Body of pancreas (tissue), 4 donors: ENCODE measurements at regions not wholly inside any gene's neighbourhood (a gene's known extent, or its start where the extent isn't known, plus 50 kb on each side); places are given as distances from the start of the nearest gene placed in this dataset.

Experiments used
- ATAC-seq: fragments of 150-250 bp; one replicate; pipeline ENCODE4 v1.9.1; 2016
- DNase-seq, 4 donors: peaks; one replicate each; pipeline ENCODE4 v3.0.0-alpha.2; 2019
- H3K27ac ChIP-seq, 4 donors: fragments of 200-600 bp; sonication (generic); 1 replicate in 3 of 4; 2 replicates in 1 of 4; pipeline versions ENCODE4 v1.5.1 to v1.6.1; 2016 to 2019; ENCODE audit warnings: mild to moderate bottlenecking in 1 of 4, mixed read lengths in 1 of 4, moderate library complexity in 1 of 4
- H3K27me3 ChIP-seq, 2 donors: fragments of 200-600 bp; sonication (generic); one replicate each; pipeline ENCODE4 v1.6.0; 2016; ENCODE audit warnings: mild to moderate bottlenecking in 1 of 2
- H3K36me3 ChIP-seq, 2 donors: fragments of 200-600 bp; sonication (generic); replicated peaks in 1 of 2; 2 replicates each; pipeline ENCODE4 v1.5.1; 2016; ENCODE audit warnings: low read depth in 2 of 2; ENCODE audit not compliant: insufficient read depth in 1 of 2
- H3K4me1 ChIP-seq: fragments of 200-600 bp; sonication (generic); one replicate; pipeline ENCODE4 v1.6.0; 2016
- H3K4me3 ChIP-seq, 2 donors: fragments of 200-600 bp; sonication (generic); 1 replicate in 1 of 2; 2 replicates in 1 of 2; pipeline ENCODE4 v1.5.1; 2016 to 2019
- H3K9me3 ChIP-seq, 3 donors: fragments of 200-600 bp; sonication (generic); 1 replicate in 2 of 3; 2 replicates in 1 of 3; pipeline ENCODE4 v1.5.1; 2016
- POLR2A ChIP-seq, 3 donors: fragments of 450-650 bp; IDR thresholded peaks; one replicate each; pipeline ENCODE4 v1.6.1; 2016; ENCODE audit warnings: antibody characterized with exemption in 3 of 3, mild to moderate bottlenecking in 2 of 3
- WGBS, 2 donors: methylation state at CpG; one replicate each; pipeline ENCODE4 v1.1.5; 2017; 5-methylcytosine and 5-hydroxymethylcytosine counted together
- intact Hi-C: fragments of 100-400 bp; cut with DNase I; formaldehyde crosslinking; loops from one replicate; pipeline ENCODE4 v1.15.1; 2023
- TF ChIP-seq, protein P1 (sequence below), 7 experiments: fragments of 450-650 bp in 4 of 7; fragments of 200-600 bp in 3 of 7; sonication (generic) in 3 of 7; IDR thresholded peaks; one replicate each; pipeline ENCODE4 v1.5.1; 2016 to 2019; ENCODE audit warnings: antibody characterized with exemption in 7 of 7

DNA sequence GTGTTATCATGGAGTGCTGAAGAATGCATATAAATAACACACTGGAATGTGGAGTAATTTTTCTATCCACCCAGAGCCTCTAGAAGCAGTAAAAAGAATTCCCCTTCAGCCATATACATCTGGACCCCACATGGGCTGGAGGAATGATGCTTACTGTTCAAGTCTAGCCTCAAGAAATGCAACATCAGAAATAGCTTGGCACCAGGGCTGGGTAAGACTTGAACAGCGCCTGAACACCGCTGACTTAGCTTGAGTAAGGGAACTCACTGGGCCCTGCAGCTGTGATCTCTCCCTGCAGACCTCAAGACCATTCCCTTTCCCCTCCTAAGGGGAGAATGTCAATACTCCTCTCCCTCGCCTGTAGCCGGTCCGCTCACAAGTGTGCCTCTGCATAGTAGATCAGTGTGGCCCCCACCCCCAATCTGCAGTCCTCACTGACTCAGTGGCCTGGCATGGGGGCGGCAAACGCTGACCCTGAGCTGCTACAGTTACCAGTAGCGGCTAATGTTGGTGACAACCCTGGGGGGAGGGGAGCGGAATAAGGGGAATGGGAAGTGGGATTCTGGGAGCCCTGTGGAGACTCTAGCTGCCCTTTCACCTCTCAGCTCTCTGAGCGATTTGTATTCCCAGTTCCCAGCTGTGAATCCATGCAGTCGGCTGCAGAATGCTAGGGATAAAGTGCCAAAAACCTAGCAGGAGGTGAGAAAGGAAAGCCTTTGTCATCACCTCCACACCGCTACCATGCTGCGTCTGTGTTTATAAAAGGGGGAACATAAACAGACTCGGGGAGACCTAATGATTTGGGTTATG lies 483.9 kb downstream of the DISC1 start:
- H3K27ac ChIP-seq, result no peak overlapping the region
- DNase-seq (no peak), ATAC-seq (no peak)
- no peak overlapping the region for H3K4me3 ChIP-seq
- 30 to 53% methylated on average over 7 to 14 of the region's 14 CpGs for WGBS, 2 donors
- H3K36me3 ChIP-seq, result no peaks in the 10 kb centered on the region
- no peaks in the 10 kb centered on the region for H3K4me1 ChIP-seq
- no peaks in the 10 kb centered on the region for H3K9me3 ChIP-seq
- TF ChIP-seq, protein P1, sequence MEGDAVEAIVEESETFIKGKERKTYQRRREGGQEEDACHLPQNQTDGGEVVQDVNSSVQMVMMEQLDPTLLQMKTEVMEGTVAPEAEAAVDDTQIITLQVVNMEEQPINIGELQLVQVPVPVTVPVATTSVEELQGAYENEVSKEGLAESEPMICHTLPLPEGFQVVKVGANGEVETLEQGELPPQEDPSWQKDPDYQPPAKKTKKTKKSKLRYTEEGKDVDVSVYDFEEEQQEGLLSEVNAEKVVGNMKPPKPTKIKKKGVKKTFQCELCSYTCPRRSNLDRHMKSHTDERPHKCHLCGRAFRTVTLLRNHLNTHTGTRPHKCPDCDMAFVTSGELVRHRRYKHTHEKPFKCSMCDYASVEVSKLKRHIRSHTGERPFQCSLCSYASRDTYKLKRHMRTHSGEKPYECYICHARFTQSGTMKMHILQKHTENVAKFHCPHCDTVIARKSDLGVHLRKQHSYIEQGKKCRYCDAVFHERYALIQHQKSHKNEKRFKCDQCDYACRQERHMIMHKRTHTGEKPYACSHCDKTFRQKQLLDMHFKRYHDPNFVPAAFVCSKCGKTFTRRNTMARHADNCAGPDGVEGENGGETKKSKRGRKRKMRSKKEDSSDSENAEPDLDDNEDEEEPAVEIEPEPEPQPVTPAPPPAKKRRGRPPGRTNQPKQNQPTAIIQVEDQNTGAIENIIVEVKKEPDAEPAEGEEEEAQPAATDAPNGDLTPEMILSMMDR (IDR thresholded peaks at IDR 0.05), result no peak
- TF ChIP-seq POLR2A (IDR thresholded peaks at IDR 0.05), result no peak
- intact Hi-C loops, result no loop called here
- no peaks in the 10 kb centered on the region for H3K27me3 ChIP-seq

DNA sequence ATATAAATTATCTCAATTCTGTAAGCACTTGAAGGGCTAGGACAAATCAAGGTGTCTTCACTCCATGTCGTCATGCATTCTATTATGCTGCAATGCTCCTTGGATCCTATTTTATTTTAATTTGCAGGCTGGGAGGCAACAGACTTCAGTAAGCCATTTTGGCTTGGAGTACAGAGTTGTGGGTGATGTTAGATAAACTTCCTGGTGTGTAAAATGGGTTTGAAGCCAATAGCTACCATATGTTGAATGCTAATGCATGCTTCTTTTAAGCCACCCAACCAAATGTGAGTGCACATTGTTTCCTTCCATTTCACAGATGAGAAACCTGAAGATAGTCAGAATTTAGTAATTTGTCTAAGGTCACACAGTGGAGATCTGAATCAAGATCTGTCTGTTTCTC lies 482.8 kb downstream of the DISC1 start:
- no peaks in the 10 kb centered on the region for H3K9me3 ChIP-seq
- no peak overlapping the region for H3K4me3 ChIP-seq
- ATAC-seq (no peak), DNase-seq (no peak)
- H3K36me3 ChIP-seq, result no peaks in the 10 kb centered on the region
- H3K27ac ChIP-seq, result no peak overlapping the region
- 58 to 65% methylated on average over 1 of the region's 1 CpG for WGBS, 2 donors
- no peak for TF ChIP-seq POLR2A (IDR thresholded peaks at IDR 0.05)
- TF ChIP-seq, protein P1 (IDR thresholded peaks at IDR 0.05), result no peak
- intact Hi-C loops, result no loop called here
- H3K27me3 ChIP-seq, result no peaks in the 10 kb centered on the region
- H3K4me1 ChIP-seq, result no peaks in the 10 kb centered on the region

DNA sequence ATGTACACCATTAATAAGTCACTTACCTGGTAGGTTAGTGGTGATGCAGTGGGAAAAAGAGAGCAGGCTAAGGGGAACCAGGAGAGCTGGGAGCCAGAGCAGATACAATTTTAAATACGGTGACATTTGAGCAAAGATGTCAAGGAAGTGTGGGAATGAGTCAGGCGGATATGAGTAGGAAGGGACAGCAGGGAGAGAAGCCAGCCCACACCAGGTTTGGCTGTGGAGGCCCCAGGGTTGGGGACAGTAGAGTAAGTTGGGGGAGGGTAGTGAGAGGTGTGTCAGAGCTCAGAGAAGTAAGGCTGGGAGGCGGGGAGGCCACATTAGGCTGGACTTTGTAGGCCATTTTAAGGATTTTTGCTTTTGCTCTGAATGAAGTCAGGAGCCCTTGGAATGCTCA lies 482.0 kb downstream of the DISC1 start:
- H3K4me3 ChIP-seq, result no peak overlapping the region
- intact Hi-C loops, result no loop called here
- H3K4me1 ChIP-seq, result no peaks in the 10 kb centered on the region
- TF ChIP-seq, protein P1 (IDR thresholded peaks at IDR 0.05), result no peak
- no peak for ATAC-seq
- 65 to 73% methylated on average over 3 of the region's 3 CpGs for WGBS, 2 donors
- no peak for DNase-seq
- H3K9me3 ChIP-seq, result no peaks in the 10 kb centered on the region
- no peak overlapping the region for H3K27ac ChIP-seq
- no peaks in the 10 kb centered on the region for H3K36me3 ChIP-seq
- no peaks in the 10 kb centered on the region for H3K27me3 ChIP-seq

DNA sequence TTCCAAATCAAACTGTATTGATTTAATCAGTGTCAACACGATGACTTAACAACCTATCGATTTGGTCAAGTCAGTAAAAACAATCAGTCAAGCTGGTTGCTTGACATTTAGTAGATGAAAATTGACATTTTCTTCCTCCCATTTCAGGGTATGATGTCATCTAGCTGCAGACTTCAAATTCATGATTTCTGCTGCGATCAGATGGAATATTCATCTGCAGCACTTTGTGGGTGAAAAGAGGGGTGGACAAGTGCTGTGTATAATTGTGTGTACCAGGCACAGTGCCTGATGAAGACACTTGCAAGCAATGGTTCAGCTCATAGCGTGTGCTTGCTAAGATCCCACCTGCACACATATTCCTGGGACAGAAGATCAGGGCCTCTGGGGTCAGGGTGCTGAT lies 479.8 kb downstream of the DISC1 start:
- H3K9me3 ChIP-seq, result no peaks in the 10 kb centered on the region
- no peak overlapping the region for H3K4me3 ChIP-seq
- H3K4me1 ChIP-seq, result no peaks in the 10 kb centered on the region
- TF ChIP-seq, protein P1 (IDR thresholded peaks at IDR 0.05), result no peak
- TF ChIP-seq POLR2A (IDR thresholded peaks at IDR 0.05), result no peak
- no peak for DNase-seq
- intact Hi-C loops, result no loop called here
- no peaks in the 10 kb centered on the region for H3K36me3 ChIP-seq
- no peaks in the 10 kb centered on the region for H3K27me3 ChIP-seq
- no peak for ATAC-seq
- WGBS, 2 donors, result 12 to 24% methylated on average over 4 of the region's 4 CpGs
- no peak overlapping the region for H3K27ac ChIP-seq

DNA sequence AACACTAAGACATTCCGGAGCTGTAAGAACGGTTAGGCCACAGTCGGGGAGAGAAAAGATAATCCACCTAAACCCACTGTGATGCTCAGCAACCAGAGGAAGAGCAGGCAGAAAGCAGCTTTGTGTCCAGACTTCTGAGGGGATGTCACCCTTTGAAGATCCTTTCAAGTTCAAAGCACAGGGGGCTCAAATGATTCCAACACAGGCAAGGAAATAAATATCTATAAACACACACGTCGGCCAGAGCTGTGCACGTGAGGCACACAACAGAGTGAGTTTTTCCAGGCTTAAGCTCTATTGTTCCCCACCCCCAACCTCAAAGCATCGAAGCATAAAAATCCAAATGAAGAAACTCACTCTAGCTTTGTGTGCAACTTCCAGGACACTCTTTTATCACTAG lies 479.0 kb downstream of the DISC1 start:
- intact Hi-C loops, result no loop called here
- Histone ChIP-seq H3K9me3 (no peaks in the 10 kb centered on the region), H3K27ac (no peak overlapping the region), H3K36me3 (no peaks in the 10 kb centered on the region), H3K4me1 (no peaks in the 10 kb centered on the region), H3K27me3 (no peaks in the 10 kb centered on the region), H3K4me3 (no peak overlapping the region)
- 42 to 49% methylated on average over 7 of the region's 7 CpGs for WGBS, 2 donors
- ATAC-seq (no peak), DNase-seq (no peak)
- TF ChIP-seq POLR2A (IDR thresholded peaks at IDR 0.05), result no peak
- TF ChIP-seq, protein P1 (IDR thresholded peaks at IDR 0.05), result no peak
